ENCODE measurements at regions not wholly inside any gene's neighbourhood (a gene's known extent, or its start where the extent isn't known, plus 50 kb on each side); places are given as distances from the start of the nearest gene placed in this dataset.
A peak's percentile ranks its signal among the peaks of the same experiment; 100 is the strongest.

DNA sequence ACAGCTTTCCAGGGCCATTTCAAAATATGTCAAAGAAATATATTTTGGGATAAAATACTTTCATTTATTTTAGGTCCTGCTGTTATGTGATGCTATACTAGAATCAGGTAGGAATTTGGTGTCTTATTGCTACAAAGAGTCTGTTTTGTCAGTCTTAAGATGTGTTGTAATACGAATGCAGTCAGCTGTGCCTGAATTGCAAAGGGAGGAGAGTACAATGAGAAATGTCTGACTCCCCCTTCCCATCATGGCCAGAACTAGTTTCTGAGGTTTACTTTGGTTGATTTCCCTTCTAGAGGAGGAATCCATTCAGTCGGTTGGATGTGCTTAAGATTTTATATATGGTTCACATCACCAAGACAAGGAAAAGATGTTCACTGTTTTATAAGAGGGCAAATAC is 75.7 kb upstream of the TNFSF18 start:
- H3K27ac ChIP-seq (ENCODE audit: low read length), result no peak overlapping the region
- H3K36me3 ChIP-seq (ENCODE audit: control insufficient read depth, insufficient read depth, low read length), result no peaks in the 10 kb centered on the region
- H3K4me3 ChIP-seq (ENCODE audit: low read depth in 2 of 2, low read length in 2 of 2), result no peak overlapping the region
- no peak for TF ChIP-seq TCF7L2 (IDR thresholded peaks at IDR 0.05; ENCODE audit: low read depth, low read length)
- TF ChIP-seq, protein P1, sequence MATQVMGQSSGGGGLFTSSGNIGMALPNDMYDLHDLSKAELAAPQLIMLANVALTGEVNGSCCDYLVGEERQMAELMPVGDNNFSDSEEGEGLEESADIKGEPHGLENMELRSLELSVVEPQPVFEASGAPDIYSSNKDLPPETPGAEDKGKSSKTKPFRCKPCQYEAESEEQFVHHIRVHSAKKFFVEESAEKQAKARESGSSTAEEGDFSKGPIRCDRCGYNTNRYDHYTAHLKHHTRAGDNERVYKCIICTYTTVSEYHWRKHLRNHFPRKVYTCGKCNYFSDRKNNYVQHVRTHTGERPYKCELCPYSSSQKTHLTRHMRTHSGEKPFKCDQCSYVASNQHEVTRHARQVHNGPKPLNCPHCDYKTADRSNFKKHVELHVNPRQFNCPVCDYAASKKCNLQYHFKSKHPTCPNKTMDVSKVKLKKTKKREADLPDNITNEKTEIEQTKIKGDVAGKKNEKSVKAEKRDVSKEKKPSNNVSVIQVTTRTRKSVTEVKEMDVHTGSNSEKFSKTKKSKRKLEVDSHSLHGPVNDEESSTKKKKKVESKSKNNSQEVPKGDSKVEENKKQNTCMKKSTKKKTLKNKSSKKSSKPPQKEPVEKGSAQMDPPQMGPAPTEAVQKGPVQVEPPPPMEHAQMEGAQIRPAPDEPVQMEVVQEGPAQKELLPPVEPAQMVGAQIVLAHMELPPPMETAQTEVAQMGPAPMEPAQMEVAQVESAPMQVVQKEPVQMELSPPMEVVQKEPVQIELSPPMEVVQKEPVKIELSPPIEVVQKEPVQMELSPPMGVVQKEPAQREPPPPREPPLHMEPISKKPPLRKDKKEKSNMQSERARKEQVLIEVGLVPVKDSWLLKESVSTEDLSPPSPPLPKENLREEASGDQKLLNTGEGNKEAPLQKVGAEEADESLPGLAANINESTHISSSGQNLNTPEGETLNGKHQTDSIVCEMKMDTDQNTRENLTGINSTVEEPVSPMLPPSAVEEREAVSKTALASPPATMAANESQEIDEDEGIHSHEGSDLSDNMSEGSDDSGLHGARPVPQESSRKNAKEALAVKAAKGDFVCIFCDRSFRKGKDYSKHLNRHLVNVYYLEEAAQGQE (IDR thresholded peaks at IDR 0.05; ENCODE audit: insufficient read depth in 1 of 2, low read depth in 2 of 2, low read length in 1 of 2), result no peak
- TF ChIP-seq, protein P2, sequence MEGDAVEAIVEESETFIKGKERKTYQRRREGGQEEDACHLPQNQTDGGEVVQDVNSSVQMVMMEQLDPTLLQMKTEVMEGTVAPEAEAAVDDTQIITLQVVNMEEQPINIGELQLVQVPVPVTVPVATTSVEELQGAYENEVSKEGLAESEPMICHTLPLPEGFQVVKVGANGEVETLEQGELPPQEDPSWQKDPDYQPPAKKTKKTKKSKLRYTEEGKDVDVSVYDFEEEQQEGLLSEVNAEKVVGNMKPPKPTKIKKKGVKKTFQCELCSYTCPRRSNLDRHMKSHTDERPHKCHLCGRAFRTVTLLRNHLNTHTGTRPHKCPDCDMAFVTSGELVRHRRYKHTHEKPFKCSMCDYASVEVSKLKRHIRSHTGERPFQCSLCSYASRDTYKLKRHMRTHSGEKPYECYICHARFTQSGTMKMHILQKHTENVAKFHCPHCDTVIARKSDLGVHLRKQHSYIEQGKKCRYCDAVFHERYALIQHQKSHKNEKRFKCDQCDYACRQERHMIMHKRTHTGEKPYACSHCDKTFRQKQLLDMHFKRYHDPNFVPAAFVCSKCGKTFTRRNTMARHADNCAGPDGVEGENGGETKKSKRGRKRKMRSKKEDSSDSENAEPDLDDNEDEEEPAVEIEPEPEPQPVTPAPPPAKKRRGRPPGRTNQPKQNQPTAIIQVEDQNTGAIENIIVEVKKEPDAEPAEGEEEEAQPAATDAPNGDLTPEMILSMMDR (IDR thresholded peaks at IDR 0.05), result no peak
- TF ChIP-seq SIN3A (IDR thresholded peaks at IDR 0.05; ENCODE audit: borderline replicate concordance, insufficient read depth, low read depth, low read length), result no peak
- no peak for TF ChIP-seq POLR2AphosphoS5 (IDR thresholded peaks at IDR 0.05; ENCODE audit: low read depth, low read length)
- POLR2A ChIA-PET, result no interaction called here
- DNase-seq (ENCODE audit: low read depth, low spot score) (no peak), ATAC-seq (no peak)
- intact Hi-C loops (cut with micrococcal nuclease; ENCODE audit: unreplicated experiment) (no loop called here), in situ Hi-C loops (cut with HindIII; ENCODE audit: low pct_unique_long_range_greater_than_20kb, low sequenced_read_pairs) (no loop called here)
- no peaks in the 10 kb centered on the region; the same call in 1 of the 2 replicates for H3K4me1 ChIP-seq (ENCODE audit: control insufficient read depth, insufficient read depth, low read length)
- no peaks in the 10 kb centered on the region for H3K9me3 ChIP-seq (ENCODE audit: control insufficient read depth, insufficient read depth, low read depth, low read length)
- no peaks in the 10 kb centered on the region for H3K27me3 ChIP-seq (ENCODE audit: control insufficient read depth, insufficient read depth, low read length)
- BruUV-seq (replicated peaks), result no TSS peak
- CTCF ChIA-PET, result no interaction called here

DNA sequence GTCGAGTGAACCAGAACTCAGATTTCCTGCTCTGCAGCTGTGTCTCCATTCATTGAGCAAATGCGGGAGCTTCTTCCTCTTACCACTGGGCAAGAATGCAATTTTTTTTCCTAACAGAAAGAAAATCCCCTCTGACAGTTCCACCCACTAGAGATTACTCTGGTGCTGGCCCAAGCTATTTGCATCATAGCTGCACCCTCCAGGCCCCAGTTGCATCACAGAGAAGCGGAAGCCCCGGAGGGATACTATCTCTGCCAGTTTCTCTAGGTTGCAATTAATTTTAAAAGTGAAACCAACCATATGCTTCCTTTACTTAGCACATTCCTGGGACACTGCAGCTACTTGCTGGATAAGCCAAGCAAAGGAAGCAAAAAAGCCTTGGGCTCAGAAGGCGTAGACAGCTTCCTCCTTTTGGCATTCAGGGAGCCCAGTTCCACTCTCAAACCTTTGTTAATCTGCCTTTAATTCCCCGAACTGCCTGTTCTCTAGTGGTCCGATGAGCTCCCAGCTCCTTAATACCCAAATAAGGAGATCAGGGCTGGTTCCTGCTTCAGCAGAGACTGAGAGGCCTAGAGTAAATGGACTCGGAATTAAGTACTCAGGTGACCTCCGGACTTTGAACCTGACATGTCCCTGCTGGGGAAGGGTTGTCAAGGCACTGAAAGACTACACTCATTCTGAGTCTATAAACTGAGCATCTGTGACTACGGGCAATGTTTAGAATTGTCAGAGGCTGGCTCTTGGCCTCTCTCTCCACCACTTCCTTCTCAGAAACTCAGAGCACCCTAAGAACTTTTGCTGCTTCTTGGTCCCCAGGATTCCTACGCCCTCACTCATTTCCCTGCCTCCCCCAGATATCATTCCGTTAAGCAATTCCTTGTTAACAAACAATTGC is 72.5 kb upstream of the TNFSF18 start:
- POLR2A ChIA-PET, result no interaction called here
- H3K4me3 ChIP-seq (ENCODE audit: low read depth in 2 of 2, low read length in 2 of 2), result peak overlapping the region; percentile 17 to 51

More for the DNA sequence above, 72.5 kb upstream of the TNFSF18 start:
- intact Hi-C loops (cut with micrococcal nuclease; ENCODE audit: unreplicated experiment), result no loop called here
- CTCF ChIA-PET, result no interaction called here
- Histone ChIP-seq H3K27me3 (ENCODE audit: control insufficient read depth, insufficient read depth, low read length) (no peaks in the 10 kb centered on the region), H3K36me3 (ENCODE audit: control insufficient read depth, insufficient read depth, low read length) (no peaks in the 10 kb centered on the region), H3K9me3 (ENCODE audit: control insufficient read depth, insufficient read depth, low read depth, low read length) (no peaks in the 10 kb centered on the region), H3K4me1 (ENCODE audit: control insufficient read depth, insufficient read depth, low read length) (no peaks in the 10 kb centered on the region; the same call in 1 of the 2 replicates), H3K27ac (ENCODE audit: low read length) (peak overlapping the region; percentile 65)
- ATAC-seq (peak; percentile 89), DNase-seq (ENCODE audit: low read depth, low spot score) (peak; percentile 25)
- in situ Hi-C loops (cut with HindIII; ENCODE audit: low pct_unique_long_range_greater_than_20kb, low sequenced_read_pairs), result no loop called here
- BruUV-seq (replicated peaks), result no TSS peak
- no peak for TF ChIP-seq TCF7L2 (IDR thresholded peaks at IDR 0.05; ENCODE audit: low read depth, low read length)
- TF ChIP-seq, protein P1 (IDR thresholded peaks at IDR 0.05; ENCODE audit: insufficient read depth in 1 of 2, low read depth in 2 of 2, low read length in 1 of 2), result no peak
- no peak for TF ChIP-seq SIN3A (IDR thresholded peaks at IDR 0.05; ENCODE audit: borderline replicate concordance, insufficient read depth, low read depth, low read length)
- TF ChIP-seq POLR2AphosphoS5 (IDR thresholded peaks at IDR 0.05; ENCODE audit: low read depth, low read length), result no peak
- TF ChIP-seq, protein P2 (IDR thresholded peaks at IDR 0.05), result no peak
